Lower lobe of right lung (tissue), 2 donors: ENCODE measurements at regions not wholly inside any gene's neighbourhood (a gene's known extent, or its start where the extent isn't known, plus 50 kb on each side); places are given as distances from the start of the nearest gene placed in this dataset.

Source experiments
- ATAC-seq, 2 donors: fragments of 200-7000 bp; cut with Tn5 transposase; one replicate each; pipeline ENCODE4 v1.9.1; 2020 to 2022; ENCODE audit warnings: mild to moderate bottlenecking in 2 of 2, moderate library complexity in 2 of 2
- DNase-seq: peaks from one replicate; pipeline ENCODE4 v3.0.0-alpha.2; 2020
- H3K27ac ChIP-seq: fragments of 200-600 bp; one replicate; pipeline ENCODE4 v1.8.0; 2022
- H3K27me3 ChIP-seq: fragments of 200-600 bp; one replicate; pipeline ENCODE4 v1.8.0; 2022; ENCODE audit warnings: low read depth
- H3K36me3 ChIP-seq: fragments of 200-600 bp; one replicate; pipeline ENCODE4 v1.8.0; 2022; ENCODE audit warnings: mild to moderate bottlenecking
- H3K4me1 ChIP-seq: fragments of 200-600 bp; one replicate; pipeline ENCODE4 v1.8.0; 2022
- H3K4me3 ChIP-seq: fragments of 200-600 bp; one replicate; pipeline ENCODE4 v1.8.0; 2022; ENCODE audit warnings: mild to moderate bottlenecking
- H3K9me3 ChIP-seq: fragments of 200-600 bp; one replicate; pipeline ENCODE4 v1.8.0; 2022
- CTCF ChIP-seq: fragments of 200-600 bp; IDR thresholded peaks from one replicate; pipeline ENCODE4 v1.8.0; 2022; ENCODE audit warnings: antibody characterized with exemption, mild to moderate bottlenecking
- intact Hi-C: fragments of 100-400 bp; cut with DNase I; formaldehyde crosslinking; loops from one replicate; pipeline ENCODE4 v1.11.0; 2022
- donor health status: DM: no; HTN: yes; CAD: no; lungs with severe emphysema.

GRCh38 chr13:110005563-110005962, 219.2 kb upstream of the IRS2 start:
- Histone ChIP-seq H3K27ac (no peak overlapping the region), H3K4me3 (no peak overlapping the region), H3K9me3 (no peaks in the 10 kb centered on the region), H3K27me3 (no peaks in the 10 kb centered on the region), H3K4me1 (no peaks in the 10 kb centered on the region), H3K36me3 (no peaks in the 10 kb centered on the region)
- intact Hi-C loops = no loop called here
- TF ChIP-seq CTCF = no peak
- no peak for ATAC-seq
- DNase-seq = no peak

- DNase-seq = no peak
- ATAC-seq = no peak
- no peaks in the 10 kb centered on the region for H3K4me1 ChIP-seq
- TF ChIP-seq CTCF = no peak
- no peak overlapping the region for H3K4me3 ChIP-seq
- H3K36me3 ChIP-seq = no peaks in the 10 kb centered on the region
- no peaks in the 10 kb centered on the region for H3K27me3 ChIP-seq
- intact Hi-C loops = no loop called here
- H3K9me3 ChIP-seq = no peaks in the 10 kb centered on the region
- H3K27ac ChIP-seq = no peak overlapping the region
These were observed 218.4 kb upstream of the IRS2 start for GRCh38 chr13:110004814-110005213.

GRCh38 chr13:110001670-110002275, 215.4 kb upstream of the IRS2 start:
- intact Hi-C loops = no loop called here

GRCh38 chr13:110000534-110001345, 214.4 kb upstream of the IRS2 start:
- DNase-seq (no peak), ATAC-seq (no peak)
- TF ChIP-seq CTCF = no peak
- H3K4me1 ChIP-seq = no peaks in the 10 kb centered on the region
- H3K27me3 ChIP-seq = no peaks in the 10 kb centered on the region
- intact Hi-C loops = no loop called here
- H3K36me3 ChIP-seq = no peaks in the 10 kb centered on the region
- no peaks in the 10 kb centered on the region for H3K9me3 ChIP-seq
- no peak overlapping the region for H3K27ac ChIP-seq
- H3K4me3 ChIP-seq = no peak overlapping the region

More at GRCh38 chr13:110001670-110002275, 215.4 kb upstream of the IRS2 start:
- H3K27me3 ChIP-seq = no peaks in the 10 kb centered on the region
- DNase-seq (no peak), ATAC-seq (no peak)
- no peak overlapping the region for H3K4me3 ChIP-seq
- no peak overlapping the region for H3K27ac ChIP-seq
- no peaks in the 10 kb centered on the region for H3K9me3 ChIP-seq
- H3K4me1 ChIP-seq = no peaks in the 10 kb centered on the region
- H3K36me3 ChIP-seq = no peaks in the 10 kb centered on the region
- TF ChIP-seq CTCF = no peak

- DNase-seq = no peak
These were observed 213.5 kb upstream of the IRS2 start for GRCh38 chr13:109999659-110000533.

More at GRCh38 chr13:109999659-110000533, 213.5 kb upstream of the IRS2 start:
- H3K27me3 ChIP-seq = no peaks in the 10 kb centered on the region
- no peak overlapping the region for H3K27ac ChIP-seq
- TF ChIP-seq CTCF = no peak
- H3K4me1 ChIP-seq = no peaks in the 10 kb centered on the region
- no peaks in the 10 kb centered on the region for H3K9me3 ChIP-seq
- H3K4me3 ChIP-seq = no peak overlapping the region
- intact Hi-C loops = no loop called here
- ATAC-seq = no peak
- no peaks in the 10 kb centered on the region for H3K36me3 ChIP-seq
